ENCODE measurements at regions not wholly inside any gene's neighbourhood (a gene's known extent, or its start where the extent isn't known, plus 50 kb on each side); places are given as distances from the start of the nearest gene placed in this dataset.

DNA sequence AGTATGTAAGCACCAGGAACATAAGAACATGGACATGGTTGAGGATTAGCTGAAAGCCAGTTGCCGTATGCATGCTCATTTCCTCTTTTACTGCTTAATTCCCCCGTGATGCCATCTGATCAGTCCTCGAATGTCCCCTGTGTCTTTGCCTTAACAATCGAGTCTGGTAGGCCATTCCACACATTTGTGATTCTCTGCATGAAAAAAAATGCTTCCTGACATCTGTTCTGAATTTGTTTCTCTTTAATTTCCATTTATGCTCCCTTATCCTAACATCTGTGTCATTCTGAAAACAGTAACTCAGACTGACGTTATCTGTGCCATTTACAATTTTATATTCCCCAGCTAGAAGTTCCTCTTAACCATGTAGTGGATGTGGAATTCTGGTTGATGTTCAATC is 158.2 kb upstream of the TOX3 start:
- TF ChIP-seq POLR2AphosphoS5 (IDR thresholded peaks at IDR 0.05; ENCODE audit: borderline replicate concordance, low read depth, low read length) (no peak), EZH2 (IDR thresholded peaks at IDR 0.05) (no peak), FOXP2 (optimal IDR thresholded peaks at IDR 0.05; ENCODE audit: control extremely low read depth, extremely low read length, insufficient read depth) (no peak)
